WTC11 (cell line): ENCODE measurements at regions not wholly inside any gene's neighbourhood (a gene's known extent, or its start where the extent isn't known, plus 50 kb on each side); places are given as distances from the start of the nearest gene placed in this dataset.

Experiments
- ATAC-seq: fragments of 200-7000 bp; cut with Tn5 transposase; 2 replicates; pipeline ENCODE4 v1.10.0; 2021; ENCODE audit warnings: mild to moderate bottlenecking, moderate library complexity
- CTCF ChIA-PET: fragments of 300-600 bp; sonication (Branson Sonifier 250); formaldehyde crosslinking; loops from one replicate; lab custom pipeline; 2021; ENCODE audit warnings: antibody characterized with exemption; lab: Charles Lee
- POLR2A ChIA-PET: fragments of 350-600 bp; sonication (Branson Sonifier 250); formaldehyde crosslinking; loops from one replicate; lab custom pipeline; 2021; ENCODE audit warnings: antibody characterized with exemption; lab: Charles Lee
- DNase-seq: peaks from one replicate; pipeline ENCODE4 v3.0.0; 2021; ENCODE audit warnings: low spot score
- H3K27ac Mint-ChIP-seq: 2 replicates; pipeline ENCODE4 v1.8.0; 2021; ENCODE audit warnings: mixed read lengths
- H3K27me3 Mint-ChIP-seq: 2 replicates; pipeline ENCODE4 v1.8.0; 2021; ENCODE audit warnings: low read depth, mild to moderate bottlenecking, moderate library complexity, mixed read lengths
- H3K36me3 Mint-ChIP-seq: 2 replicates; pipeline ENCODE4 v1.8.0; 2021; ENCODE audit warnings: mixed read lengths
- H3K4me1 Mint-ChIP-seq: 2 replicates; pipeline ENCODE4 v1.8.0; 2022; ENCODE audit warnings: mixed read lengths
- H3K4me3 Mint-ChIP-seq: 2 replicates; pipeline ENCODE4 v1.8.0; 2021; ENCODE audit warnings: mild to moderate bottlenecking, moderate library complexity, mixed read lengths
- H3K9me3 Mint-ChIP-seq: 2 replicates; pipeline ENCODE4 v1.8.0; 2021; ENCODE audit warnings: mixed read lengths
- ATF6 ChIP-seq: sonication (generic); formaldehyde crosslinking; IDR thresholded peaks from 2 replicates; pipeline ENCODE4 v1.8.1; 2023; ENCODE audit warnings: mild to moderate bottlenecking, missing genetic modification reagents
- CDX4 ChIP-seq: fragments of 250-450 bp; sonication (Bioruptor Pico); IDR thresholded peaks from 2 replicates; pipeline ENCODE4 v1.9.0; 2021; ENCODE audit warnings: moderate library complexity, mild to moderate bottlenecking, inconsistent platforms, borderline replicate concordance
- CREB1 ChIP-seq: sonication (generic); formaldehyde crosslinking; IDR thresholded peaks from 2 replicates; pipeline ENCODE4 v1.8.0; 2023; ENCODE audit warnings: mild to moderate bottlenecking, missing genetic modification reagents
- CREM ChIP-seq: sonication (generic); formaldehyde crosslinking; IDR thresholded peaks from 2 replicates; pipeline ENCODE4 v1.8.1; 2022; ENCODE audit warnings: mild to moderate bottlenecking, missing genetic modification reagents, moderate library complexity
- ESRRA ChIP-seq: sonication (generic); formaldehyde crosslinking; IDR thresholded peaks from 2 replicates; pipeline ENCODE4 v1.8.1; 2022; ENCODE audit warnings: mild to moderate bottlenecking, missing genetic modification reagents, borderline replicate concordance
- FOXP1 ChIP-seq: sonication (generic); formaldehyde crosslinking; IDR thresholded peaks from 2 replicates; pipeline ENCODE4 v1.8.0; 2022; ENCODE audit warnings: missing genetic modification reagents, mild to moderate bottlenecking, moderate library complexity, borderline replicate concordance
- GABPB1 ChIP-seq: sonication (generic); formaldehyde crosslinking; IDR thresholded peaks from 2 replicates; pipeline ENCODE4 v1.8.1; 2023; ENCODE audit warnings: mild to moderate bottlenecking, missing genetic modification reagents
- GRHL2 ChIP-seq: fragments of 250-450 bp; sonication (Bioruptor Pico); IDR thresholded peaks from 2 replicates; pipeline ENCODE4 v1.8.0; 2022; ENCODE audit warnings: mild to moderate bottlenecking, moderate library complexity; ENCODE audit not compliant: insufficient replicate concordance, severe bottlenecking
- JAZF1 ChIP-seq: fragments of 250-450 bp; sonication (Bioruptor Pico); IDR thresholded peaks from 2 replicates; pipeline ENCODE4 v1.9.0; 2021; ENCODE audit warnings: moderate library complexity, mild to moderate bottlenecking, inconsistent platforms
- MXD4 ChIP-seq: fragments of 250-450 bp; sonication (Bioruptor Pico); IDR thresholded peaks from 2 replicates; pipeline ENCODE4 v1.8.0; 2021; ENCODE audit warnings: mild to moderate bottlenecking, moderate library complexity, borderline replicate concordance
- MYBL2 ChIP-seq: sonication (generic); formaldehyde crosslinking; IDR thresholded peaks from 2 replicates; pipeline ENCODE4 v1.8.1; 2023; ENCODE audit warnings: mild to moderate bottlenecking, moderate library complexity, missing genetic modification reagents
- NFE2L1 ChIP-seq: sonication (generic); formaldehyde crosslinking; IDR thresholded peaks from 2 replicates; pipeline ENCODE4 v1.8.1; 2023; ENCODE audit warnings: missing genetic modification reagents
- NR3C1 ChIP-seq: sonication (generic); formaldehyde crosslinking; conservative IDR thresholded peaks from 2 replicates; pipeline ENCODE4 v1.8.1; 2023; ENCODE audit warnings: low read depth, mild to moderate bottlenecking, missing genetic modification reagents
- OVOL2 ChIP-seq: fragments of 250-450 bp; sonication (Bioruptor Pico); IDR thresholded peaks from 2 replicates; pipeline ENCODE4 v1.9.0; 2021; ENCODE audit warnings: mild to moderate bottlenecking, borderline replicate concordance
- PRRX2 ChIP-seq: fragments of 250-450 bp; sonication (Bioruptor Pico); IDR thresholded peaks from 2 replicates; pipeline ENCODE4 v1.8.0; 2021; ENCODE audit warnings: mild to moderate bottlenecking
- RORB ChIP-seq: fragments of 250-450 bp; sonication (Bioruptor Pico); IDR thresholded peaks from 2 replicates; pipeline ENCODE4 v1.9.0; 2021; ENCODE audit warnings: mild to moderate bottlenecking
- SP1 ChIP-seq: sonication (generic); formaldehyde crosslinking; conservative IDR thresholded peaks from 2 replicates; pipeline ENCODE4 v1.8.1; 2022; ENCODE audit warnings: missing genetic modification reagents
- TEAD4 ChIP-seq: sonication (generic); formaldehyde crosslinking; IDR thresholded peaks from 2 replicates; pipeline ENCODE4 v1.8.0; 2022; ENCODE audit warnings: mild to moderate bottlenecking, missing genetic modification reagents
- ZNF121 ChIP-seq: sonication (generic); formaldehyde crosslinking; IDR thresholded peaks from 2 replicates; pipeline ENCODE4 v1.8.0; 2023; ENCODE audit warnings: missing genetic modification reagents
- ZNF396 ChIP-seq: fragments of 250-450 bp; sonication (Bioruptor Pico); IDR thresholded peaks from 2 replicates; pipeline ENCODE4 v1.8.0; 2021; ENCODE audit warnings: mild to moderate bottlenecking, moderate library complexity, borderline replicate concordance
- ZNF532 ChIP-seq: fragments of 250-450 bp; sonication (Bioruptor Pico); IDR thresholded peaks from 2 replicates; pipeline ENCODE4 v1.9.0; 2021; ENCODE audit warnings: mild to moderate bottlenecking, borderline replicate concordance
- TF ChIP-seq, protein P1 (sequence below): sonication (generic); formaldehyde crosslinking; IDR thresholded peaks from 2 replicates; pipeline ENCODE4 v1.8.1; 2023; ENCODE audit warnings: mild to moderate bottlenecking, missing genetic modification reagents, borderline replicate concordance

DNA sequence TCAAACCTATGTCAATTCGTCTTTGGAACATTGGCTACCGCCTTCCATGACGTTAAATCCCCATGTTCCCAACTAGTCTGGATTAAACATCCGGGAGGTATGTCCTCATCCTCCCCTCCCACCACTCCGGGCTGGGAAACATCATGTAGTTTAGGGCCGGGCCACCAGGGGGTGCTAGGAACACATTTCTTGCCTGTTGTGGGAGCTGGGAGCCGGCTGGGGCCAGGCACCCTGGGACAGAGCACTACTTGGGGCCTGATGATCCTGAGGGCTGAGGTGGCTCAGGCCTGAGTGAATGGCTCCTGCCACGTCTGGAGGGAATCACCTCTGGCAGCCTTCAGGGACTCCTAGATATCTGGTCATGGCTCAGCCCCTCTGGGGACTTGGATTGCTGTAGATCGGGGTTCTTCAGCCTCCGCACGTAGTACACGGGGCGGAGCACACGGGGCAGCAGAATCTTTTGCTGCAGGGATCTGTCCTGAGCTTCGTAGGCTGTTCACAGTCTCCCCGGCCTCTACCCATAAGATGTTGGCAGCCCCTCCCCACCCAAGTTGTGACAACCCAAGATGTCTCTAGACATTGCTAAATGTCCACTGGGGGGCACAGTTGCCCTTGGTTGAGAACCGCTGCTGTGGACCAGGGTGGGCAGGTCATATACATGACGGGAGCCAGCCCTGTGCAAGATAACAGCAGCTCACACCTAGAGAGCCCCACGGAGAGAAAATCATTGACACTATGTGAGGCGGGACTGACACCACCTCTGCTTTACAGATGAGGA is 141.2 kb upstream of the ZNF716 start (continued):
- TF ChIP-seq, protein P1, sequence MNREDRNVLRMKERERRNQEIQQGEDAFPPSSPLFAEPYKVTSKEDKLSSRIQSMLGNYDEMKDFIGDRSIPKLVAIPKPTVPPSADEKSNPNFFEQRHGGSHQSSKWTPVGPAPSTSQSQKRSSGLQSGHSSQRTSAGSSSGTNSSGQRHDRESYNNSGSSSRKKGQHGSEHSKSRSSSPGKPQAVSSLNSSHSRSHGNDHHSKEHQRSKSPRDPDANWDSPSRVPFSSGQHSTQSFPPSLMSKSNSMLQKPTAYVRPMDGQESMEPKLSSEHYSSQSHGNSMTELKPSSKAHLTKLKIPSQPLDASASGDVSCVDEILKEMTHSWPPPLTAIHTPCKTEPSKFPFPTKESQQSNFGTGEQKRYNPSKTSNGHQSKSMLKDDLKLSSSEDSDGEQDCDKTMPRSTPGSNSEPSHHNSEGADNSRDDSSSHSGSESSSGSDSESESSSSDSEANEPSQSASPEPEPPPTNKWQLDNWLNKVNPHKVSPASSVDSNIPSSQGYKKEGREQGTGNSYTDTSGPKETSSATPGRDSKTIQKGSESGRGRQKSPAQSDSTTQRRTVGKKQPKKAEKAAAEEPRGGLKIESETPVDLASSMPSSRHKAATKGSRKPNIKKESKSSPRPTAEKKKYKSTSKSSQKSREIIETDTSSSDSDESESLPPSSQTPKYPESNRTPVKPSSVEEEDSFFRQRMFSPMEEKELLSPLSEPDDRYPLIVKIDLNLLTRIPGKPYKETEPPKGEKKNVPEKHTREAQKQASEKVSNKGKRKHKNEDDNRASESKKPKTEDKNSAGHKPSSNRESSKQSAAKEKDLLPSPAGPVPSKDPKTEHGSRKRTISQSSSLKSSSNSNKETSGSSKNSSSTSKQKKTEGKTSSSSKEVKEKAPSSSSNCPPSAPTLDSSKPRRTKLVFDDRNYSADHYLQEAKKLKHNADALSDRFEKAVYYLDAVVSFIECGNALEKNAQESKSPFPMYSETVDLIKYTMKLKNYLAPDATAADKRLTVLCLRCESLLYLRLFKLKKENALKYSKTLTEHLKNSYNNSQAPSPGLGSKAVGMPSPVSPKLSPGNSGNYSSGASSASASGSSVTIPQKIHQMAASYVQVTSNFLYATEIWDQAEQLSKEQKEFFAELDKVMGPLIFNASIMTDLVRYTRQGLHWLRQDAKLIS (CRISPR knock-in tag), result no peak
- TF ChIP-seq ESRRA (no peak), RORB (CRISPR knock-in tag) (no peak), CREM (CRISPR knock-in tag) (no peak), ATF6 (CRISPR knock-in tag) (no peak), CREB1 (no peak)

GRCh38 chr7:57327081-57327480 is 122.9 kb upstream of the ZNF716 start:
- no peak for TF ChIP-seq FOXP1
- TF ChIP-seq MXD4 (CRISPR knock-in tag), result no peak
- TF ChIP-seq MYBL2 (CRISPR knock-in tag), result no peak
- no peak for TF ChIP-seq GRHL2
- no peak for ATAC-seq
- H3K4me1 Mint-ChIP-seq, result no peaks in the 10 kb centered on the region
- peaks cover 23% of the 10 kb centered on the region for H3K27me3 Mint-ChIP-seq
- POLR2A ChIA-PET, result no interaction called here
- peaks cover 61% of the 10 kb centered on the region for H3K9me3 Mint-ChIP-seq
- CTCF ChIA-PET, result no interaction called here
- H3K36me3 Mint-ChIP-seq, result peaks cover 75% of the 10 kb centered on the region
- H3K4me3 Mint-ChIP-seq, result no peak overlapping the region
- no peak for DNase-seq
- no peak overlapping the region for H3K27ac Mint-ChIP-seq

GRCh38 chr7:57328457-57328856 is 121.5 kb upstream of the ZNF716 start:
- Mint-ChIP-seq H3K27ac (no peak overlapping the region), H3K4me3 (no peak overlapping the region), H3K9me3 (peaks cover 59% of the 10 kb centered on the region), H3K4me1 (no peaks in the 10 kb centered on the region), H3K27me3 (peaks cover 23% of the 10 kb centered on the region), H3K36me3 (peaks cover 73% of the 10 kb centered on the region)
- DNase-seq (no peak), ATAC-seq (no peak)
- no peak for TF ChIP-seq NR3C1 (CRISPR knock-in tag)
- TF ChIP-seq GABPB1, result no peak
- no peak for TF ChIP-seq PRRX2
- TF ChIP-seq SP1, result no peak
- no peak for TF ChIP-seq OVOL2 (CRISPR knock-in tag)
- POLR2A ChIA-PET, result no interaction called here
- CTCF ChIA-PET, result no interaction called here

DNA sequence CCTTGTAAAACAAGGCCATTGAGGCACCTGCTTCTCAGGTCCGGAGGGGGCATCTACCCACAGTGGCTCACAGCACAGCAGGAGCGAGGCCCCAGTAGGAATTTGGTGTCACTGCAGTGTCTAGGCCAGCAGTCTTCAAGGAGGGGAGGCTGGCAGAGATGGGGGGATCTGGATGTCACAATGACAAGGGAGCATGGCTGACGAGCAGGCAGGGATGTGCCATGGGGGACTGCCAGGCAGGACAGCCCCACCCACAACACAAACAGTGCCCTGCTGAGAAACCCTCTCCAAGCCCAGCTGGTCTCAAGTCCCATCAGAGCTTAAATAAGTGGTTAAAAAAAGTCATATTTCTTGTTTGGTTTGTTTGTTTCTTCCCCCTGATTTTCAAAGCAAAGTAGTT is 121.0 kb upstream of the ZNF716 start:
- POLR2A ChIA-PET, result no interaction called here
- ATAC-seq, result no peak
- DNase-seq, result no peak
- Mint-ChIP-seq H3K4me1 (no peaks in the 10 kb centered on the region), H3K27me3 (peaks cover 23% of the 10 kb centered on the region), H3K36me3 (peaks cover 75% of the 10 kb centered on the region), H3K4me3 (no peak overlapping the region), H3K27ac (no peak overlapping the region), H3K9me3 (peaks cover 64% of the 10 kb centered on the region)
- CTCF ChIA-PET, result no interaction called here
- TF ChIP-seq MYBL2 (CRISPR knock-in tag), result no peak
- no peak for TF ChIP-seq CDX4 (CRISPR knock-in tag)
- TF ChIP-seq ZNF396 (CRISPR knock-in tag), result no peak
- TF ChIP-seq RORB (CRISPR knock-in tag), result no peak
- TF ChIP-seq ZNF532 (CRISPR knock-in tag), result no peak
- TF ChIP-seq CREM (CRISPR knock-in tag), result no peak
- TF ChIP-seq TEAD4 (CRISPR knock-in tag), result no peak
- no peak for TF ChIP-seq ZNF121
- TF ChIP-seq JAZF1, result no peak
- no peak for TF ChIP-seq NFE2L1 (CRISPR knock-in tag)
